ENCODE measurements at regions not wholly inside any gene's neighbourhood (a gene's known extent, or its start where the extent isn't known, plus 50 kb on each side); places are given as distances from the start of the nearest gene placed in this dataset.

DNA sequence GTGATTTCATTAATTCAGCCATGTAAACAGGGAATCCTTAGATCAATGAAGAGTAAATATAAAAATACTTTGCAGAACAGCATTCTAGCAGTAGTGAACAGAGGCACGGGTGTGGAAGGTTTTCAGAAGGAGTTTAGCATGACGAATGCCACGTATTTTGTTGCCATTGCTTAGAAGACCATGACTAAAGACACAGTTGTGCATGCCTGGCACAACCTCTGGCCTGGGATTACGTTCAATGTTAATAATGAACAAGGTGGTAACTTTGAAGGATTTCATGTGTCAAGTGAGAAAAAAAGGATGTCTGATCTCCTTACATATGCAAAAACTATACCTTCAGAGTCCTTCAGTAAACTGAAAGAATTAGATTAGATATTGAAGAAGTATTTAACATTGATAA is 171.9 kb downstream of the MAGEB5 start:
- Mint-ChIP-seq H3K36me3 (no peaks in the 10 kb centered on the region), H3K4me1 (no peaks in the 10 kb centered on the region), H3K9me3 (peaks cover 3% of the 10 kb centered on the region), H3K4me3 (no peak overlapping the region), H3K27ac (no peak overlapping the region), H3K27me3 (ENCODE audit: insufficient read depth, low read depth) (no peaks in the 10 kb centered on the region)
- Histone ChIP-seq H3K79me2 (ENCODE audit: low read depth) (no peaks in the 10 kb centered on the region), H3K27ac (no peak overlapping the region), H3K4me2 (no peak overlapping the region), H3F3A (ENCODE audit: low read depth) (no peaks in the 10 kb centered on the region), H4K20me1 (ENCODE audit: low read depth) (no peaks in the 10 kb centered on the region), H2AFZ (replicated peaks) (no peak overlapping the region), H3K27me3 (no peaks in the 10 kb centered on the region), H3K4me3 (no peak overlapping the region), H3K36me3 (no peaks in the 10 kb centered on the region), H3K9me3 (ENCODE audit: low read depth) (no peaks in the 10 kb centered on the region), H3K4me1 (no peaks in the 10 kb centered on the region), H3K9ac (no peak overlapping the region)
- no peak for DNase-seq (ENCODE audit: low spot score)
- TF ChIP-seq EZH2phosphoT487 (IDR thresholded peaks at IDR 0.05): no peak
- no peak for TF ChIP-seq EZH2 (IDR thresholded peaks at IDR 0.05)
- TF ChIP-seq, protein P1, sequence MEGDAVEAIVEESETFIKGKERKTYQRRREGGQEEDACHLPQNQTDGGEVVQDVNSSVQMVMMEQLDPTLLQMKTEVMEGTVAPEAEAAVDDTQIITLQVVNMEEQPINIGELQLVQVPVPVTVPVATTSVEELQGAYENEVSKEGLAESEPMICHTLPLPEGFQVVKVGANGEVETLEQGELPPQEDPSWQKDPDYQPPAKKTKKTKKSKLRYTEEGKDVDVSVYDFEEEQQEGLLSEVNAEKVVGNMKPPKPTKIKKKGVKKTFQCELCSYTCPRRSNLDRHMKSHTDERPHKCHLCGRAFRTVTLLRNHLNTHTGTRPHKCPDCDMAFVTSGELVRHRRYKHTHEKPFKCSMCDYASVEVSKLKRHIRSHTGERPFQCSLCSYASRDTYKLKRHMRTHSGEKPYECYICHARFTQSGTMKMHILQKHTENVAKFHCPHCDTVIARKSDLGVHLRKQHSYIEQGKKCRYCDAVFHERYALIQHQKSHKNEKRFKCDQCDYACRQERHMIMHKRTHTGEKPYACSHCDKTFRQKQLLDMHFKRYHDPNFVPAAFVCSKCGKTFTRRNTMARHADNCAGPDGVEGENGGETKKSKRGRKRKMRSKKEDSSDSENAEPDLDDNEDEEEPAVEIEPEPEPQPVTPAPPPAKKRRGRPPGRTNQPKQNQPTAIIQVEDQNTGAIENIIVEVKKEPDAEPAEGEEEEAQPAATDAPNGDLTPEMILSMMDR (IDR thresholded peaks at IDR 0.05): no peak

DNA sequence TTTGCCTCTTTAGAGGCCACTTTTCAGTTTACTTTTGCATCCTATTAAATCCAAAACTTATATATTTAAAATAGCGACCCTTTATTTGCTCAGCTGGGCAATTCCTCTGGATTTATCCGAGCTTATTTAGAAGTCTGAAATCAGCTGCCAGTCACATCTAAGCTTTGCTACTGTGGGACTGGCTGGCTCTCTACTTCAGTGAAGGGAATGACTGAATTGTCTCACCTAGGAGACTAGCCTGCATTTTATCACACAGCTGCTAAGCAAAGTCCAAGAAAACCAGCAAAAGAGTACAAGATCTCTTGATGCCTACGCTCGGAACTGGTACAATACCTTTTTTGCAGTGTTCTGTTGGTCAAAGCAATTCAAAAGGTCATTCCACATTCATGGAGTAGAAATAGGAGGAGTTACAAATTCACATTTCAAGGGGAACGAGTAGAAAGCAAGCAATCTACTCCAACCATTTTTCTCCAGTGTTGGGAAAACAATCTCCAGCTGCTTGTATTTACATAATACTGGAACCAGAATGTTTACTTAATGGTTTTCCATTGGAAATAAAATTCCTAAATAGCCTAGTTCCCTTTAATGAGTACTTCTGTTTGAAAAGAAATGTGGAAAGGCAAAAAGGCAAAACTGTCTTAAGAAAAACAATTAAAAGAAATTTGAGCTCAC is 160.2 kb downstream of the MAGEB5 start:
- Mint-ChIP-seq H3K4me3 (no peak overlapping the region), H3K36me3 (no peaks in the 10 kb centered on the region), H3K27ac (no peak overlapping the region), H3K27me3 (ENCODE audit: insufficient read depth, low read depth) (peaks cover 2% of the 10 kb centered on the region), H3K4me1 (no peaks in the 10 kb centered on the region), H3K9me3 (peaks cover 2% of the 10 kb centered on the region)
- no peak for DNase-seq (ENCODE audit: low spot score)
- no peaks in the 10 kb centered on the region for H3K27me3 ChIP-seq
- no peaks in the 10 kb centered on the region for H3K79me2 ChIP-seq (ENCODE audit: low read depth)
- TF ChIP-seq EZH2 (IDR thresholded peaks at IDR 0.05) (no peak), EZH2phosphoT487 (IDR thresholded peaks at IDR 0.05) (no peak)
- TF ChIP-seq, protein P1 (IDR thresholded peaks at IDR 0.05): no peak
- H3K4me2 ChIP-seq: no peak overlapping the region
- H3K9me3 ChIP-seq (ENCODE audit: low read depth): no peaks in the 10 kb centered on the region
- no peaks in the 10 kb centered on the region for H3F3A ChIP-seq (ENCODE audit: low read depth)
- no peak overlapping the region for H3K4me3 ChIP-seq
- no peak overlapping the region for H3K27ac ChIP-seq
- no peak overlapping the region for H3K9ac ChIP-seq
- H3K4me1 ChIP-seq: no peaks in the 10 kb centered on the region
- H4K20me1 ChIP-seq (ENCODE audit: low read depth): no peaks in the 10 kb centered on the region
- no peaks in the 10 kb centered on the region for H3K36me3 ChIP-seq
- peak overlapping the region; percentile 90 for H2AFZ ChIP-seq (replicated peaks)

DNA sequence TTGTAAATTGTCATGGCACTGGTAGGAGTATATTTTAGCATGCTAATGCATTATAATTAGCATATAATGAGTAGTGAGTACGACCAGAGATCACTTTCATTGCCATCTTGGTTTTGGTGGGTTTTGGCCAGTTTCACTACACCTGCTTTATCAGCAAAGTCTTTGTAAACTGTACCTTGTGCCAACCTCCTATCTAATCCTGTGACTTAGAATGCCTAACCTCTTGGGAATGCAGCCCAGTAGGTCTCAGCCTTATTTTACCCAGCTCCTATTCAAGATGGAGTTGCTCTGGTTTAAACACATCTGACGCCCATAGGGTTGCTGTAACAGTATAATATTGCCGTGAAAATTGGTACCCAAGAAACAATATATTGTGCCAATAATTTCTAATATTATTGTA is 159.4 kb downstream of the MAGEB5 start:
- H3K9me3 ChIP-seq (ENCODE audit: low read depth): no peaks in the 10 kb centered on the region
- no peak for DNase-seq (ENCODE audit: low spot score)
- H3K9me3 Mint-ChIP-seq: peaks cover 2% of the 10 kb centered on the region
- H4K20me1 ChIP-seq (ENCODE audit: low read depth): no peaks in the 10 kb centered on the region
- H3K27ac Mint-ChIP-seq: no peak overlapping the region
- no peaks in the 10 kb centered on the region for H3K4me1 Mint-ChIP-seq
- no peak overlapping the region for H2AFZ ChIP-seq (replicated peaks)
- H3K27me3 Mint-ChIP-seq (ENCODE audit: insufficient read depth, low read depth): peaks cover 2% of the 10 kb centered on the region
- TF ChIP-seq EZH2phosphoT487 (IDR thresholded peaks at IDR 0.05) (no peak), EZH2 (IDR thresholded peaks at IDR 0.05) (no peak)
- TF ChIP-seq, protein P1 (IDR thresholded peaks at IDR 0.05): no peak
- H3K4me1 ChIP-seq: no peaks in the 10 kb centered on the region
- no peaks in the 10 kb centered on the region for H3K36me3 Mint-ChIP-seq
- H3K36me3 ChIP-seq: no peaks in the 10 kb centered on the region
- no peak overlapping the region for H3K9ac ChIP-seq
- H3K27me3 ChIP-seq: no peaks in the 10 kb centered on the region
- H3F3A ChIP-seq (ENCODE audit: low read depth): no peaks in the 10 kb centered on the region
- no peak overlapping the region for H3K4me3 Mint-ChIP-seq
- no peak overlapping the region for H3K4me2 ChIP-seq
- H3K79me2 ChIP-seq (ENCODE audit: low read depth): no peaks in the 10 kb centered on the region
- no peak overlapping the region for H3K4me3 ChIP-seq
- no peak overlapping the region for H3K27ac ChIP-seq

Data from neural progenitor cell (in vitro differentiated cells).